ENCODE measurements at regions not wholly inside any gene's neighbourhood (a gene's known extent, or its start where the extent isn't known, plus 50 kb on each side); places are given as distances from the start of the nearest gene placed in this dataset.

DNA sequence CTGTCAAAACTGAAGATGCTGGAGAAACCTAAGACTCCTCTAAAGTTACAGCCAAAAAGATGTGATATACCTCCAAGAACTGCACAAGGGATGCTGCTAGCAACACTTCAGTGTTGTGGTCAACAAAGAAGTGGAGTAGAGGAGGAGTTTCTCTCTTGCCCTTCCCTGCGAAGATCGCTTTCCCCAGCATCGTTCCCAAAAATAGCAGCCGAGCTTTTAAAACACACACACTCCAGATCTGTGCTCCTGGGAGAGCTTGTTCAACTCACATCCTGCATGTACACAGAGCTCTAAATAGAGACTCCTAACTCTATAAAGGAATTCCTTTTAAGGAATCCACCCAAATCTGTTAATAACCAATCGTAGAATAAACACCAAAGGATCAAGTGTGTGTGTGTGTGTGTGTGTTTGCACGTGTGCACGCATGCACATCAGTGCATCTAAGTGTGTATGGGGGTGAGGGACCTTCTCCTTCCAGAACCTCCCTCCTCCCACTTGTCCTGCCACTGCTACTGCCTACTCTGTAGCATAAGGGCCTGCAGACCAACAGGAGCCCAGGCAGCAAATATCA, 58.5 kb downstream of the PSMG1 start:
- DNase-seq: peak; percentile 38

GRCh38 chr21:39123375-39123774, 59.9 kb downstream of the PSMG1 start:
- no peak for DNase-seq

- no peak for DNase-seq
These were observed 61.5 kb downstream of the PSMG1 start for GRCh38 chr21:39121600-39122355.

- DNase-seq: no peak
These were observed 62.2 kb downstream of the PSMG1 start for GRCh38 chr21:39120876-39121599.

DNA sequence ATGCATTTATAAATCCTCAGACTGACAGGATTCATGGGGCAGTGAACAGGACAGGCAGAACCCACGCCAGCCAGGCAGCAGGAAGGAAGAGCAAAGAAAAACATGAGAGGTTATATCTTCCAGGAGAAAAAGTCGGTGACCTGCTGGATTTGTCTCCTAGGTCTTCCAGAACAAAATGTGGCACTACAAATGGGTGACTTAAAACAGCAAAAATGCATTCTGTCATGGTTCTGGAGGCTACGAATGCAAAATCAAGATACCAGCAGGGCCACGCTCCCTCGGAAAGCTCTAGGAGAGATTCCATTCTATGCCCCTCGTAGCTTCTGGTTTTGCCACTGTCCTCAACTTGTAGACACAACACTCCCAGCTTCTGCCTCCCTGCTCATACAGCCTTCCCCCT, 63.4 kb downstream of the PSMG1 start:
- no peak for DNase-seq

- no peak for DNase-seq
These were observed 64.5 kb downstream of the PSMG1 start for GRCh38 chr21:39118604-39119215.

GRCh38 chr21:39118061-39118460, 65.2 kb downstream of the PSMG1 start:
- no peak for DNase-seq

DNA sequence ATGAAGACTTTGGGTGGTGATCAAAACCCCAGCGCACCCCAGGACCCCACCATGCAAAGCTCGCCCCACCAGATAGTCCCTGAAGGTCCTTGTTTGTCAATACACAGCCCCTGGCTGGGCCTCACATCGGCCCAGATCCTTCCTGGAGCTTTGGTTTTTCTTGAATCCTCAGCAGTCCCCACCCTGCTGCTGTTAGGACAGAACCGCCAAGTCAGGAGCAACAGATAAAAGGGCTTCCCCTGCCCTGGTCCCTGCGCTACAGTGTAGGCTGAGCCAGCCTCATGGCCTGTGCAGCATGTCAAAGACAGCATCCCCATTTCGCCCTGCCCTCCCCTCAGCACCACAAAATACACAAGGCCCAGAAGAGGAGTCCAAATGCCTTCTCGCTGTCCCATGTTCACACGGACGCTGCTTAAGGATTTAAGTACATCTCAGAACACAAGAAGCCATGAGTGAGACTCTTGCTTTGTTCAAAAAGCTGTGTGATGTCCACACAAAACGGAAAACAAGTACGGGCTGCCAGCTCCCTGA, 65.7 kb downstream of the PSMG1 start:
- DNase-seq: no peak

DNA sequence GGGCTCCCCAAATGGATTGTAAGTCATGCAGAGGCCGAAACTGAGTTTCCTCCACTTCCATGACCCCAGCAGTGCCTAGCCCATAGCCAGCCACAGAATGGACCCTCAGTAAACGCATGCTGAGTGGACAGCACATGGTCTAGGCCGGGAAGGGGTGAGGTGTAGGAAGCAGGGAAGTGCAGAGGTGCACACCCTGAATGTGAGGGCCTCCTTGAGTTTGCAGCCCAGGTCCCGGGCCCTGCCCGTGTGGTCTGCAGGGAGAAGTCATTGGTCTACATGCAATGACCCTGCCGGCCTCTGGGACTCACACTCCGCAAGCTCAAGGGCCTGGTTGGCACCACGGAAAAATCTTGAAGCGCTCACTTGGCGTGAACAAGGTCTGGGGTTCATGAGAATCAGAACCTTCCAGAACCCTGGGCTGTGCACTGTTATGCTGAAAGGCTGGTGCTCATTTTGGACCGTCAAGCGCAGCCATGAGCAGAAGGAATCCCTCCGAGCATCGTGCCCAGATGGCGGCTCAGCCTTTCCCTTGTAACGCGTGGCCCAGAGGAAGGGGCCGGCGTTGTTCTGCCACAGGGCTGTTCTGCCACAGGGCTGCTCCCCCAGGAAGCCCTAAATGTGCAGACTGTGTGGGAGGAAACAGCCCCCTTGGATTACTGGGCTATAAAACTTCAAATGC, 66.4 kb downstream of the PSMG1 start:
- DNase-seq: no peak

DNA sequence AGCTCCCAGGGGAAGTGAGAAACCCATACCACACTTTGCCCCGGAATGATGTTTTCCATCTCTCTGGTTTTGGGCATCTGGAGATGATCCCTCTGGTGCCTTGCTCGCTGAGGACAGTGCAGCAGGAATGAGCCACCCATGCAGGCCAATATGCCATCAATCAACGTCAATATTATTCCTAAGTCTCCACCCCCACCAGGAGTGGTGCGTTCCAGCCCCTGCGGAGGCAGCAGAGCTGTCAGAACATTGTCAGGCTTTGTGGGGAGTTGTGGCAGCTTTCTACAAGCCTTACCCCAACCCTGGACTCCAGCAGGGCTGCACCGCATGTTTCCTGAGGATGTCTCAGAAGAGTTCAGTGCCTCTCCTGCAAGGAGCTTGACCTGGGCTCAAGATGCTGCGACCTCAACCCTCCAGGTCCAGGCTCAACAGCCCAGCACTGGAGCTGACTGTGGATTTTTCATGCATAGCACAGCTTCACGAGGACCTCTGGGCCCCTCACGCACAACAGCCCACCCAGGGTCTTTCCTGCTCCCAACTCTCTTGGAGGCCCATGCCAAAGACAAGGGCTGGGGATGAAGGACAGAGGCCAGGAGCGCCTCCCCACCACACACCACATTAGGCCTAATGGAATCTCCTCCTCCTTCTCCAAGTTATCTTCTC, 67.5 kb downstream of the PSMG1 start:
- peak; percentile 64 for DNase-seq

GRCh38 chr21:39114871-39115575, 68.2 kb downstream of the PSMG1 start:
- peak; percentile 79 for DNase-seq

DNA sequence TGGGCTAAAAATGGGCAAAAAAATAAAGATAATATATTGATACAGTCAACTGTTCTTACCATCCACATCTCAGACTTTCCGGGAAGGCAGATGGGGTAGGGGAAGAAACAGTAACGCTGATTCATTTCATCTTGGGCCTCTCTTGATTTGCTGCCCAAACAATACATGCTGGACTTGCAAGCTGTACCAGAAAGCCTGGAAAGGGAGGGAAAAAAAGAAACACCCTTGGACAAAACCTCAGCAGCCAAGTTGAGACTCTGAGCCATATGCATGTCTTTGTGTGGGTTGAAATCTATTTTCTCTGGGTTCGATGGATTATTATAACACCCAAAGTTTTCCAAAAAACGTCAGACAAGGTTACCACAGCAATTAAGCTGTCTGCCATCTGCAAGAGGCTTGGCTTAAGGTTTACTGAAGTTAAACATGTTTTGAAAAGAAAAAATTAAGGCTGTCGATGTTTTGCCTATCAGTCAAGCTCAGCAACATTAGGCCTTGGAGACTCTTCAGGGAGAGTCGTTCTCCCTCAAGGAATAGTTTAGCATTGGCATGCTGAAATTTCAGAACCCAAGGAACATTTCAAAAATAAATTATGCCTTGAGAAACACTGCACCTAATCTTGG, 71.2 kb downstream of the PSMG1 start:
- DNase-seq: peak; percentile 29

DNA sequence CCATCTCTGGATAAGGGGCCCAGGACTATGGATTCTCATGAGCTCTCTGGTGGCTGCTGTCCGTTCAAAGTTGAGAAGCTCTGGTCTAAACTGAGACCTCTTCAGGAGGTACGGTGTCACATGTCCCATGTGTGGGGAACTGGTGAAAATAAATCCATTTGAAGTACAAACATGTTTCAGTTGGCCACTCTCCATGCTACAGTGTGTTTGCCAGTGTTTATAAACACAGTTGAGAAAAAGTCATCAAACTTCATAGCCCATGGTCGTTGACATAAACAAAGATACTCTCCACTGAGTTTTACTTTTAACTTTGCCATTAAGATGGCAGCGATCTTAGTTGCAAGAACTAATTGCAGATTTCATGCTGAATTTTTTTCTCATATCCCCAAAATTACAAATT, 72.8 kb downstream of the PSMG1 start:
- no peak for DNase-seq

DNA sequence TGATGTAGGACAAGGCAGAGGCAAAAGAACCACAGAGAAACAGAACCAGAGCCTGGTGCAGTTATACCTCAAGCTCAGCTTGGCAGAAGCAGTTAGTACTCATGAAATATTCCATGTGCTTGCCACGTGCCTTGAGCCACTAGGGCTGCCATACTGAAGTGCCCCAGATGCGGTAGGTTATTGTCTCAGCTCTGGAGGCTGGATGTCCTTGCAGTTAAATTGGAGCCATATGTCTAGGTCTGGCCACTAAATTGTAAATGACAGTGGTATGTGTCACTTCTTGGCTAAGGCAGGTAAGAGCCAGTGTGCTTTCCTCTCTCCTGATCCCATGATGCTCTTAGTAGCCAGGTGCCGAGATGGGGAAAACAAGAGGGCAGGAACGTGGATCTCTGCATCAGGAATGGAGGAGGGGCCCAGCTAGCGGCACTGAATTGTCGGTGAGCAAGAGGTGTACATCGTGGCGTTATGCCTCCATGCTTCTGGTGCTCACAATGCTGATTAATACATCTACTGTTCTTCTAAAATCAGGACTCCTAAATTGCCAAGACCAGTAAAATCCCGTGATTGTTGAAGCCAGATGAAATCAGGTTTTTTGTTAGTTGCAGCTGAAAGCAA, 73.5 kb downstream of the PSMG1 start:
- no peak for DNase-seq

DNA sequence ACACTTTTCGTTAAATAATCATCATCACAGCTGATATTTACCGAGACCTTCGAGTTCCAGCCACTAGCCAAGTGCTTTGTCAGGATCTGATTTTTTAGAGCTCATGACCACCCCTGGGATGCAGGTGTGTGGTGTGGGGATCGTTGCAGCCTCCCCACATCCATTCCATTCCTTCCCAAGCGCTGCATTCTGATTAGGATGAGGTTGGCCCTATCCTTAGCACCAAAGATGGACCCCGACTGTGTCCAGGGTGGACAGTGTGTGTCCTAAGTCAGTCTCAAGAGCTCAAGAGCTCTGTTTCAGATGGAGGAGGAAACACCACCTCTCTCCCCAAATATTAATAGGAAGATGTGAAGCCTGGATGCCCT, 74.1 kb downstream of the PSMG1 start:
- no peak for DNase-seq

DNA sequence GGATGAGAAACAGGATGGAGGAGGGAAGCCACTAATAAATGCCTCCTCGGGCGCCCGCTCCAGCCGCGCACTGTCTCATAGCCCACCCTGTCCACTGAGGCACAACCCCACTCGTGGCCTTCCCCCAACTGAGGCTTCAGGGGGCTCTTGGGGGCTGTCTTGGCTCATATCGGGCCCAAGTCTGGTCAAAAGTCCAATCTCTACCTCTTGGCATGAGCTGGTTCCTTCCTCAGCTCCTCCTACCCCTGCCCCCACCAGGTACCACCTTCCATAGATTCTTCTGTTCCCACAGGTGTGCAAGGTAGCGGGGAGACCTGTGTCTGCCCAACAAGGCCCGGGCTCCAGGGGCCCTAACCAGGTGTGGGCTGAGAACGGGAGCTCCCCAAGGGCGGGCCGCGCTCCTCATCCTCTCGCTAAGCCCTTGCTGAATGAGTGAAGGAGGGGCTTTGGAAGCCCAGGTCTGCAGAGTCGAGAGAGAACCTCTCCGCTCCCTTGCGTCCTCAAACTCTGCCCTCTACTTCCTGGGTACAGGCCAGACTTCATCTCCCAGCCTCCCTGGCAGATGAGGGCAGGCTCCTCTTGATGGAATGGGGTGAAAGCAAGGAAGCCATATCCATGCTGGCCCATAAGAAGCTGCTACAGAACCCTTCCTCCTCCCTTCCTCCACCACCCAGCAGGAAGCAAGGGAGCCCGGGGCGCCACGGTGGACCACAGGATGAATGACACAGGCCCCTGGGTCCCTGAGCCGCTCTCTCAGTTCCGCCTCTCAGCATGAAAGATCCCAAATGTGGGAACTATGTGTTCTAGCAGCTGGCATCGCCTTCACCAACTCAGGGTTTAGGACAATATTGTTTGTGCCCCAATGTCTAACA, 74.7 kb downstream of the PSMG1 start:
- no peak for DNase-seq

GRCh38 chr21:39107739-39108138, 75.5 kb downstream of the PSMG1 start:
- no peak for DNase-seq

DNA sequence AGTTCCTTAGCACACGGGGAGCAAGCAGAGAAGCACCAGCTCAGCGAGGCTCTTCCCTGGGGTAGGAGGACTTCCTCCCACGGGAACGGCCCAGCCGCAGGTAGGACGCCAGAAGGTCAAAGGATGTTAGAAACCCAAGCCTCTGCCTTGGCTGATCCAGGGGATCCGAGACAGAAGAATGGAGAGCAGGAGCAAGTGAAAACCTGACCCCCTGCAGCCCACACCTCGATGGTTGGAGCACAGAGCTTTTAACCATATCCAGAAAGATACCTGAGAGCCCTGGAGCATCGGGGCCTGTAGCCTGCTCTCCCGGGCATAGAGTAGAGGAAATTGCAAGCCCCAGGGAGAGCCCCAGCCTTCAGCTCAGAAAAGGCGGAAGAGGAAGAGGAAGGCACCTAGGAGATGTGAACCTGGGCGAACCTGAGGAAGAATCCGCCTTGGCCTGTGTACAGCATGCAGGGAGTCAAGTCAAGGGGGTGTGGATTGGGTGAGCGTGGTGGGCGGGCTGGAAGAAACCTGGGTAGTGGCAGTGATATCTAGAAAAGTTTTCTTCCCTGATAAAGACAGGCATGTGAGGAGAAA, 76.3 kb downstream of the PSMG1 start:
- no peak for DNase-seq

DNA sequence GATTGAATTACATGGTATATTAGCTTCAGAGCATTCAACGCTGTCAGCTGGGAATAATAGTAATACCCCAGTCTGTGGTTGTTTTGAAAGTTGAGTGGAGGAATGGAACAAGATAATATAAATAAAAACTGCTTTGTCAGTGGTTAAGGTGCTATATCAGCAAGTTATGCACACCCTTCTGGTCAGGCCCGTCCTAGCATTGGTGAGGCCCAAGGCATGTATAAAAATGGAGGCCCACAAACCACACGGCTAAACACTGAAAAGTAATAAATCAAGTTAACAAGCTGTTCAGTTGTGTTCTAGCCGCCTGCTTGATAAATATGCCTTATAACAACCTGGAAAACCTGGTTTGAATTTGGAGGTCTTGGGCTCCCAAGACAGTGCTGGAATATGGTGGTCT, 77.4 kb downstream of the PSMG1 start:
- no peak for DNase-seq
